ENCODE measurements at regions not wholly inside any gene's neighbourhood (a gene's known extent, or its start where the extent isn't known, plus 50 kb on each side); places are given as distances from the start of the nearest gene placed in this dataset.
"Not testable (repeated sequence)": the region's sequence is repeated elsewhere in the genome, so short reads cannot be mapped to it uniquely, and the experiment has no call there.

- DNase-seq (ENCODE audit: low spot score) = peak; percentile 13
Measured at GRCh38 chr5:106578736-106579135, 1092.0 kb downstream of the EFNA5 start.

GRCh38 chr5:106574820-106575219 is 1095.9 kb downstream of the EFNA5 start:
- no peak for DNase-seq (ENCODE audit: low spot score)

DNA sequence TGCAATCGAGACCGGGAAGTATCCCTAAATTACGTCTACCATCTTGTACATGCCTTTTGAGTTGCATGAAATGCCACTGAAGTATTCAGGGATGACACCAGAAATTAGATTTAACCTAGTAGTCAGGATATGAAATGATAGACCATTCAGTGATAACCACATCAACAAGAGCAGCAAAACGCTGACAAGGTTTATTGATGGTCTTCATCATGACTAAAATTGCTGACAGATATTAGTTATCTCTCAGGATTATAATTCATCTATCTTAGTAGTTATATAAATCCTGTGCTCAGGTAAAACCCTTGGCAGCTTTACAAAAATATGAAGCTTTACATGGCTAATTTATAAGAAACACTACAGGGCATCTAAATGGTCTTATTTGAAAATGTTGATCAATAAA is 1104.7 kb downstream of the EFNA5 start:
- no peak for DNase-seq (ENCODE audit: low spot score)

DNA sequence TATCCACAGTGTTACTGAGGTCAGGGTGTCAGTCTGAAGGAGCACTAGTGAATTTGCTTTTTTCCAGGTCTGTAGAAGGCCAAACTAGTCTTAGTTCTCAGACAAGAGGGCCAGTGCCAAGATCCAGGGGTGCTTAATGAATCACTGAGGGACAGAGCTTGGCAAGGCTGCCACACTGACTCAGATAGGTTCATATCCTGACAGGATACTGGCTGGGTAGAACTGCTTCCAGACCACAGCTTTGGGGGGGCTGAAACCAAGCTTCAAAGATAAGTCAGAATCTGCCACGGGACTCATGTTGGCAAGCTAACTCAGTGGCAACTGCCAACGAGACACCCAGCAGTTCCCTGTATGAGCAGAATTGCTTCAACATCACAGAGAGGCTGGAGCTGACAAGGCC is 1125.4 kb downstream of the EFNA5 start:
- no peak for DNase-seq (ENCODE audit: low spot score)

DNA sequence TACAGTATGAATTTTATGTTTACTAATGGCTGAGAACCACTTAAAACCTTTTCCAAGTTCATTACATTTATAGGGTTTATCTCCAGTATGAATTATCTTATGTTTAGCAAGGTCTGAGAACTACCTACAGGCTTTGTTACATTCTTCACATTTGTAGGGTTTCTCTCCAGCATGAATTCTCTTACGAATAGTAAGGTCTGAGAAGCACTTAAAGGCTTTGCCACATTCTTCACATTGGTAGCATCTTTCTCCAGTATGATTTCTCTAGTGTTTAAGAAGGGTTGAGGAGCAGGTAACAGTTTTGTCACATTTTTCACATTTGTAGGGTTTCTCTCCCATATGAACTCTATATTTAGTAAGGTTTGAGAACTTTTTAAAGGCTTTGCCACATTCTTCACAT is 1127.4 kb downstream of the EFNA5 start:
- DNase-seq (ENCODE audit: low spot score) = no peak

DNA sequence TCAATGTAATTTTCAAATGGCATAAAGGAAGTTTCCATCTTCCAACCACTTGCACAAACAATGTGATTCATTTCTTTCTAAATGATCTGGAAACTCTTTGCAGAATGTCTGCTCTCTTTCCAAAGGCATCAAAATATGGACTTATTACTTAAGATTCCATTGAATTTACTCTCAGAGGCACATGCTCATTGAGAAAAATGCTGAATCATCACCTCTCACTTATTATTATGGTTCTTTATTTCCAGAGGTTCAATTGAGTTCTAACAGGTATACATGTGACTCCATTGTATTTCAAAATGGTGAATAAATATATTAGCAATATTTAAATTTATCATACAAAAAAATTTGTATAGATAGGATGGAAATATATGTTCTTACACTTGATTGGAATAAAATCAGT is 1140.6 kb downstream of the EFNA5 start:
- DNase-seq (ENCODE audit: low spot score) = no peak

DNA sequence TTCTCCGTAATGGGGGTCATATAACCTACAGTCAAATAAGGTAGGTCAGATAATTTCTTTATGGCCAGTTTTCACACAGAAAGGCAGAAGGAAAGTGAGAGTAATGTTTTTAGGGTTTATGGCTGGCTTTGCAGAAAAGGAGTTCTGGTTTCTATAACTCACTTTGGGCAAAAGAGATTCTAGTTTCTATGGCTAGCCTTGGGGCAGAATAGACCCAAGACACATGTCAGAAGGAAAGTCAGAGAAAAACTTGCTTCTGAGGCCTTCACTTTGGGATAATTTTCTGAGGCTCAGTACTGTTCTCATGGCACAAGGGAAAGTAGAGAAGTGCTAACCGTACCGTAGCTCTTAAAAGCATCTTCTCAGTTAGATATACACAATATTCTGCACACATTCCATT is 1145.3 kb downstream of the EFNA5 start:
- DNase-seq (ENCODE audit: low spot score) = no peak

GRCh38 chr5:106523852-106524251 is 1146.9 kb downstream of the EFNA5 start:
- DNase-seq (ENCODE audit: low spot score) = no peak

DNA sequence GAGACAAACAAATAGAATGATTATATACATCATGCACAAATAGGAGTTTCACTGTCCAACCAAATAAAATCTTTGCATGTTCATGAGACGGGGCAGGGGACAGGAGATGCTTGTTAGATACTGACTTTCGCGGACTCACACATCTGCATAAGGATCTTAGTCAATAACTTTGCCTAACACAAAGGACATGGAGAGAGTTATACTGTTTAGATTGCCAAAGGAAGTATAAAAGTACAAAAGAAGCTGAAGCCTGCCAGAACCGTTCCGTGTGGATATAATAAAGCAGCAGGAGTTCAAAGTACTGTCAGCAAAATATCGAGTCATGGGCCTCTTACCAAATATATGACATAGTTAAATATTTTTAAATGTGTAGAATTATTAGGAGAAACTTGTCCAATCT is 1148.4 kb downstream of the EFNA5 start:
- no peak for DNase-seq (ENCODE audit: low spot score)

GRCh38 chr5:106521701-106522100 is 1149.0 kb downstream of the EFNA5 start:
- no peak for DNase-seq (ENCODE audit: low spot score)

- DNase-seq (ENCODE audit: low spot score) = no peak
Measured at GRCh38 chr5:106510321-106510720, 1160.4 kb downstream of the EFNA5 start.

DNA sequence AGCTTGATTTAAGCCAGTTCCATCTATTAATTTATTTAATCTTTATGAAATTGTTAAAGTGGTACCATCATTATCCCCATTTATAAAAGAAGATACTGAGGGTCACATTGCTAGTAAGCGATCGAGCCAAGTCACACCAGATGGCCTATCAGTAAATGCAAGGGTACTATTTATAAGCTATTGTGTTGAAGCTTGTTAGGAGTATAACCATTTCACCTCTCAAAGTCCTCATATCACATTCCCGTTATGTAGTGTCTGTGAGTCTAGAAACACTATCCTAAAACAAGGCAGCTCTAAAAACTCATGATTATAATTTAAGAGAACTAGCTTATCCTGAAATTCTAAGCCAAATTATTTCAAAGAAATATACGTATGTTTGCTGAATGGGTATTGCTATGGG is 1161.8 kb downstream of the EFNA5 start:
- no peak for DNase-seq (ENCODE audit: low spot score)

DNA sequence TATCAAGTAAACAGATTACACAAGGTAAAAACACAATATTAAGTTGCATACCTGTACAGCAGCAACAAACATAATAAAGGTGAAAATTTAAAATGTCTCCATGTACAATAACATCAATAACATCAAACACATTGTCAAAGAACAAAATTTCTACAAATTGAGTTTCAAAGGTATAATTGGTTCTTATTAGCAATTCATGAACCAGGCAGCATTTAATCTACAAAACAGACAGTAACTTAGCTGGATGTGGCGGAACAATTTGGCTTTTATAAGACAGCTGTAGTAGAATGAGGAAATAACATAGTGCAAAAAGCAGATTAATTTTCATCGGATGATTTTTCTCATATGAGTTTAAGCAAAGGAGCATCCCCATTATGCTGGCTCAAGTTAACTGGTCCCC is 1176.8 kb downstream of the EFNA5 start:
- no peak for DNase-seq (ENCODE audit: low spot score)

- DNase-seq (ENCODE audit: low spot score) = no peak
Measured at GRCh38 chr5:106489004-106489403, 1181.7 kb downstream of the EFNA5 start.

DNA sequence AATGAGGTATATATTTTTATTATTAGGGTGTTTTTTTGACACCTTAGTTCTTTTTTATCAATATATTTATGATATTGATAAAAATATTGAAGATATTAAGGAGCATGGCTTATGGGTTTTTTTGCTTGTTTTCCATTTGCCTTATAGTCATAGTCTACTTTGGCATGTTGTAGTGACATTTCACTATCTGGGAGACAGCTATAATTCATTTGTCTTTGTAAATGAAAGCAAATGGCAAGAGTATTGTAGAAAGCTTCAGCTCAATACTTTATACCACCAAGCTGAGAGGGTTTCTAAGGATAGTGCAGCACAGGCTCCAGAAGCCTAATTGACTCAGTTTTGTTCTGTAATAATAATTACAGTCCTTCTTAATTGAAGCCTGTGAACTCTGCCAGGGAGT is 1182.3 kb downstream of the EFNA5 start:
- no peak for DNase-seq (ENCODE audit: low spot score)

DNA sequence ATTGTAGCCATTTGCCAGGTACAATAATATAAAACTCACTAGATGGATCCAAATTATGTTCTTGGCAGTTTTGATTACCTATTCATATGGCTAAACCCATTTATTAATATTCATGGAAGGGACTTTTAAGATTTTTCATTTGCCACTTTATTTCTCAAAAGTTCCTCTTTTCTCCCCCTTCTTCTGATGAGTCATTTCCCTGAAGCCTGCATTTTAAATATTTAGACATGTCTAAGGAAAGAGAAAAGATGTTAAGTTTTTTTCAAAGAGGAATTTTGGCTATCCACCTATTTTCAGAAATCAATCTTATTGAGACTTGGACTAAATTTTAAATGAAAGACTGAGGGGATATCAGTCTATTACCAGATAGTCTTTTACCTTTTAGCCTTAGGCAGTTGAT is 1189.4 kb downstream of the EFNA5 start:
- DNase-seq (ENCODE audit: low spot score) = no peak

- no peak for DNase-seq (ENCODE audit: low spot score)
Measured at GRCh38 chr5:106476630-106477029, 1194.1 kb downstream of the EFNA5 start.

DNA sequence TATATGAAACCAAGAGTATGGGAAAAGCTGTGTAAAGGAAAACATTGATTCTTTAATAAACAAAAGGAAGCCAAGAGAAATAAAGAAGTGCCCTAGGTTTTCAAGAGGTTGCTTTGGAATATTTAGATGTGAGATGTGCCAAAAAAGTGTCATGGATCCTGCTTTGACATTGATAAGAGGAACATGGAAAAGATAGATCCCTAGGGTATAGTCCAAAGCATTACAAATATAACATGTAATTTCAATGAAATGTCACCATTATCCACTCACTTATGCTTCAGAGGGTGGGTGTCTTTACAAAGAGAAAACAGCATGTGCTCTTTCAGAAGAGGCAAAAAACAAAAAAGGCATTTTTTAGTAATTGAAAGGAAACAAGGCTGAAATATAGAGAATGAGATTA is 1196.7 kb downstream of the EFNA5 start:
- no peak for DNase-seq (ENCODE audit: low spot score)

DNA sequence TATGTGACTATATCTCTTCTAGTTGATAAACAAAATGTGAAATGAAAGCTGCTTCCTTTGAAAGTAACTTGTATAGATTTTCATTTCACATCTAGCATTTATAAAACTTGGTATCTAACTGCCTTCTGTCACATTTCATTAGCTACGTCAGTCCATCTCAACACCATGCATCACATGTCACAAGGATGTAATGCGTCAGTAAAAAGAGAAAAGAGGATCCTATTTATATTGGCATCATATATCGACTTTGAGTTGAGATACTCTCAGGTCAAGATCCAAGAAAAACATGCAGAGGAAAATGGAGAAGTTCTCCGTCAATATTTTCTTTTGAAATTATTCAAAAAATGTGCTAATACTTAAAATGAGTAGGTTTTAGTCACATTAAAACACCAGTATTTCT is 1211.2 kb downstream of the EFNA5 start:
- no peak for DNase-seq (ENCODE audit: low spot score)

DNA sequence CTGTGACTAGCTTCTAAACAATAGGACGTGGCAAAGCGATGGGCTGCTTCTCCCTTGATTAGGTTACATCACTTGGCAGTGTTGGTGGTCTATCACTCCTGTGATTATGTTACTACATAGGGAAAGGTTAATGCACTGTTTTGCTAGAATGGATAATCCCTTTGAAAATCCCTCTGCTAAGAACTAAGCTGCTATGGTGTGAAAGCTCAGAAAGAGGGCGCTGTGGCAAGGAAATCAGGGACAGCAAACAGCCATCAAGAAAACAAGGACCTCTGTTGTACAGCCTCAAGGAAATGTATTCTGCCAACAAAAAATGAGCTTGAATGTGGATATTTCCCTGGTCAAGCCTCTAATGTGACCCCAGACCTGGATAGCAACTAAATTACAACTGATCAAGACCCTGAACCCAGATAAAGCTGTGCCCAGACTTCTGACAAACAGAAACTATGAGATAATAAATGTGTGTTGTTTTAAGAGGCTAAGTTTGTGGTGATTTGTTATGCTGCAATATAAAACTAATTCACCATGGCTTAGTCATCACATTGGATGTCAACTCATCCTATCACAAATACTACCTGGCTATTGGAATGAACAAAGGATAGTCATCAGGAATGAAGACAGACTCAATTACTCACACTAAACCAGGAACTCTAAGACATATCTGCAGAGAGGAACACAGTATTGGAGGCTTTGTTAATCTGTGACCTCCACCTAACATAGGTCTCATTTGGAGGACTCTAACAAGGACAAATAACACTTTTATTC is 1215.9 kb downstream of the EFNA5 start:
- peak; percentile 57 for DNase-seq (ENCODE audit: low spot score)

DNA sequence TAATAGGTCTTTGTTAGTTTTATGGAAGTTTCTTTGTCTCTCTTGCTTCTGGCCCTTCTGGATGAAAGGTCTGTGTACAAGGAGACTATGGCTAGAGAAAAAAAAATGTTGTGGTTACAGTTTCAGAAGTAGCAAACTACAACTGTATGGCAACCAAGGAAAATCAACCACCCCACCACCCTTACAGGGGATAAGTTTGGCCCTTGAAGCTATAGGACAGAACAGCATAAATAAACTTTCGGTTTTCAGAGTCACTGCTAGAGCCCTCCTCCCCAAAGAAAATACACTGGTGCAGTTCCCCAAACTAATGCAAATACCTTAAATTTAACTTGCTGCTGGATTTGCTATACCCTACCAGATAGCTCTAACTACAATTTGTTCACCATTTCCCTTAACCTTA is 1216.7 kb downstream of the EFNA5 start:
- DNase-seq (ENCODE audit: low spot score) = no peak

- no peak for DNase-seq (ENCODE audit: low spot score)
Measured at GRCh38 chr5:106451998-106452397, 1218.7 kb downstream of the EFNA5 start.

DNA sequence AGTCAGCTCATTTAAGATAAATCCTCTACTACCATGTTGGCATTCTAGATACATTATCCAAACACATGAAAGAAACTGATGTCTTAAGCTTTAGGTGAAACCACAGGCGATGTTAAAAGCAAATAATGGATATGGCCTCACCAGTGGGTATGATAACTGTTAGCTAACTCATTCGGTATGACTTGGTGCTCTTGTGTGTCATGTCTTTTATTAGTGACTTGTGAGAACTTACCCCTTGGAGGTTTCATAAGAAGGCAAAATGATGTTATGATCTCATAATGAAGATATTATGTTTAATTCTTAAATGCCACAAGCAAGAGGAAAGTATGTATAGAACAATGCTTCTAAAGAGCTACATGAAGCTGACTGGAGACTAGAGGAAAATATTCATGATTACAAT is 1227.0 kb downstream of the EFNA5 start:
- DNase-seq (ENCODE audit: low spot score) = no peak

DNA sequence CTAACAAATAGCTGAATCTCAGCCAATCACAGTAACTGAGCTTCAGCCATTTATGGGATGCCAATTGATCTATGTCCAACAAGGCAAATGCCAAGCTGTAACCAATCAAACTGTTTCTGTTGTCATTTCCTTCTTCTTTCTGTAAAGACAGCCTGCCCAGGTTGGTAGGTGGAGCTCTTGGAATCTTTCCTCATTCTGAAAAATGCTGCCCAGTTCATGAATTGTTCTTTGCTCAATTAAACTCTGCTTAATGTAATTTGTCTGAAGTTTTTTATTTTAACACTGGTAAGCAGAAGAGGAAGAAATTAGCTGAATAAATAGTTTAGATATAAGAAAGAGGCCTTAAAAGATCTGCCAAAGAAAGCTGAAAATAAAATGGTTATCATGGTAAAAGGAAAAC is 1235.6 kb downstream of the EFNA5 start:
- no peak for DNase-seq (ENCODE audit: low spot score)

GRCh38 chr5:106430733-106431132 is 1240.0 kb downstream of the EFNA5 start:
- not testable (repeated sequence) for DNase-seq (ENCODE audit: low spot score)
